Liver (tissue), 8 donors: ENCODE measurements at regions not wholly inside any gene's neighbourhood (a gene's known extent, or its start where the extent isn't known, plus 50 kb on each side); places are given as distances from the start of the nearest gene placed in this dataset.

ENCODE experiments used
- DNase-seq: peaks from one replicate; pipeline ENCODE4 v3.0.0-alpha.2; 2017; ENCODE audit warnings: low spot score
- H3K27ac ChIP-seq, 2 donors: one replicate each; pipeline ENCODE4 v1.7.0; 2013; ENCODE audit warnings: inconsistent platforms in 2 of 2, low read length in 2 of 2, control low read depth in 1 of 2, low read depth in 1 of 2, mild to moderate bottlenecking in 1 of 2
- H3K27me3 ChIP-seq, 4 donors: one replicate each; pipeline versions ENCODE4 v1.6.1 to v1.7.0; 2013; ENCODE audit warnings: low read length in 3 of 4, inconsistent platforms in 1 of 4, mild to moderate bottlenecking in 1 of 4, moderate library complexity in 1 of 4; ENCODE audit not compliant: control insufficient read depth in 4 of 4, insufficient read depth in 4 of 4
- H3K36me3 ChIP-seq, 4 donors: one replicate each; pipeline versions ENCODE4 v1.6.1 to v1.7.0; 2013; ENCODE audit warnings: low read length in 3 of 4, mild to moderate bottlenecking in 3 of 4, low read depth in 1 of 4, moderate library complexity in 1 of 4; ENCODE audit not compliant: control insufficient read depth in 4 of 4, insufficient read depth in 3 of 4
- H3K4me1 ChIP-seq, 4 donors: one replicate each; pipeline versions ENCODE4 v1.6.1 to v1.7.0; 2013; ENCODE audit warnings: low read length in 3 of 4, mild to moderate bottlenecking in 3 of 4, moderate library complexity in 1 of 4; ENCODE audit not compliant: control insufficient read depth in 4 of 4, insufficient read depth in 4 of 4
- H3K4me3 ChIP-seq, 3 donors: one replicate each; pipeline versions ENCODE4 v1.6.1 to v1.7.0; 2013; ENCODE audit warnings: low read length in 3 of 3, control low read depth in 1 of 3, low read depth in 1 of 3, mild to moderate bottlenecking in 1 of 3
- H3K9ac ChIP-seq, 2 donors: one replicate each; pipeline ENCODE4 v1.7.0; 2013; ENCODE audit warnings: low read length in 2 of 2, mild to moderate bottlenecking in 2 of 2, moderate library complexity in 2 of 2, control low read depth in 1 of 2, low read depth in 1 of 2
- H3K9me3 ChIP-seq, 4 donors: one replicate each; pipeline versions ENCODE4 v1.6.1 to v1.7.0; 2013; ENCODE audit warnings: low read length in 3 of 4; ENCODE audit not compliant: control insufficient read depth in 4 of 4
- CTCF ChIP-seq: fragments of 150-350 bp; IDR thresholded peaks from 2 replicates; pipeline ENCODE4 v1.5.1; 2017; ENCODE audit warnings: improper control_type of control experiment, low read depth, low read length; ENCODE audit not compliant: missing input control
- EGR1 ChIP-seq, 2 donors: IDR thresholded peaks; 2 replicates each; pipeline ENCODE4 v1.6.1; 2016 to 2018; ENCODE audit warnings: antibody characterized with exemption in 2 of 2, low read depth in 2 of 2
- FOXA1 ChIP-seq: IDR thresholded peaks from 2 replicates; pipeline ENCODE4 v1.6.1; 2016; ENCODE audit warnings: antibody characterized with exemption
- FOXA2 ChIP-seq: IDR thresholded peaks from 2 replicates; pipeline ENCODE4 v1.6.1; 2016; ENCODE audit warnings: antibody characterized with exemption
- GABPA ChIP-seq, 2 donors: IDR thresholded peaks in 1 of 2; conservative IDR thresholded peaks in 1 of 2; 2 replicates each; pipeline ENCODE4 v1.6.1; 2016; ENCODE audit warnings: antibody characterized with exemption in 2 of 2, mild to moderate bottlenecking in 1 of 2, moderate library complexity in 1 of 2
- HNF4A ChIP-seq, 2 donors: conservative IDR thresholded peaks; 2 replicates each; pipeline ENCODE4 v1.6.1; 2016; ENCODE audit warnings: antibody characterized with exemption in 2 of 2, mild to moderate bottlenecking in 2 of 2
- HNF4G ChIP-seq: IDR thresholded peaks from 2 replicates; pipeline ENCODE4 v1.6.1; 2016; ENCODE audit warnings: antibody characterized with exemption
- JUND ChIP-seq, 2 donors: IDR thresholded peaks; 2 replicates each; pipeline ENCODE4 v1.6.1; 2016; ENCODE audit warnings: antibody characterized with exemption in 2 of 2
- NR2F2 ChIP-seq: IDR thresholded peaks from 2 replicates; pipeline ENCODE4 v1.6.1; 2016; ENCODE audit warnings: antibody characterized with exemption
- RAD21 ChIP-seq, 2 donors: IDR thresholded peaks; 2 replicates each; pipeline ENCODE4 v1.6.1; 2016; ENCODE audit warnings: antibody characterized with exemption in 2 of 2, mild to moderate bottlenecking in 2 of 2
- REST ChIP-seq: IDR thresholded peaks from 2 replicates; pipeline ENCODE4 v1.6.1; 2016; ENCODE audit warnings: antibody characterized with exemption, mild to moderate bottlenecking
- RXRA ChIP-seq, 2 donors: IDR thresholded peaks; 2 replicates each; pipeline ENCODE4 v1.6.1; 2017 to 2018; ENCODE audit warnings: antibody characterized with exemption in 2 of 2, mild to moderate bottlenecking in 1 of 2
- SP1 ChIP-seq: IDR thresholded peaks from 2 replicates; pipeline ENCODE4 v1.6.1; 2018; ENCODE audit warnings: antibody characterized with exemption, mild to moderate bottlenecking
- TAF1 ChIP-seq: conservative IDR thresholded peaks from 2 replicates; pipeline ENCODE4 v1.6.1; 2016; ENCODE audit warnings: antibody characterized with exemption, mild to moderate bottlenecking
- YY1 ChIP-seq: IDR thresholded peaks from 2 replicates; pipeline ENCODE4 v1.6.1; 2016; ENCODE audit warnings: antibody characterized with exemption, mild to moderate bottlenecking
- ZBTB33 ChIP-seq: IDR thresholded peaks from 2 replicates; pipeline ENCODE4 v1.6.1; 2016; ENCODE audit warnings: antibody characterized with exemption
- WGBS: extraction: QIAGEN DNeasy Blood & Tissue Kit; methylation state at CpG from one replicate; pipeline ENCODE4 v1.1.7; 2013; 5-methylcytosine and 5-hydroxymethylcytosine counted together
- TF ChIP-seq, protein P1 (sequence below): IDR thresholded peaks from 2 replicates; pipeline ENCODE4 v1.6.1; 2016; ENCODE audit warnings: antibody characterized with exemption
- TF ChIP-seq, protein P2 (sequence below): IDR thresholded peaks from 2 replicates; pipeline ENCODE4 v1.6.1; 2016; ENCODE audit warnings: antibody characterized with exemption
- donor health status: healthy.
- donor health status: healthy.
- donor health status: healthy.
- donor health status: healthy.
- donor health status: healthy.

DNA sequence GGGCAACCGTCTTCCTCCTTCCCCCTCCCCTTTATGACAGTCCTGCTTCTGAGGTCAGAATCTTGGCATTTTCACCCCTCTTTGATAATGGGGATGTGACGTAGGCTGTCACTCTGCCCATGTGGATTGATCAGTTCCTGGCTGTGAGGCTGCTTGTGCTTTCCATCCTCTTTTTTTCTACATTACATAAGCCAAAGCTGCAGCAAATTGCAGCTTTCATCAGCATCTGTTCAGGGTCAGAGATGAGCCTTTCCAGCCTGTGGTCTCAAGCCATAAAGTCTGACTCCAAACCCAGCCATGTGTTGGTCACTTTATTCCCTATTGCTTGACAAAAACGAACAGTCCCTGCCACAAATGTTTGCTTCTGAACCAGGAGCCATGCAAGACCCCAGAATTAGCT, 535.1 kb downstream of the CDH11 start:
- H3K4me1 ChIP-seq, result no peaks in the 10 kb centered on the region
- WGBS, result 20% methylated on average over 3 of the region's 3 CpGs
- H3K36me3 ChIP-seq, result no peaks in the 10 kb centered on the region
- no peak for DNase-seq
- H3K4me3 ChIP-seq, result no peak overlapping the region
- no peak for TF ChIP-seq HNF4A (conservative IDR thresholded peaks at IDR 0.05)
- no peak for TF ChIP-seq ZBTB33
- no peak for TF ChIP-seq EGR1 (IDR thresholded peaks at IDR 0.05; ENCODE audit: low read depth in 2 of 2)
- TF ChIP-seq YY1, result no peak
- TF ChIP-seq REST, result no peak
- TF ChIP-seq CTCF, result no peak
- no peak for TF ChIP-seq SP1
- TF ChIP-seq FOXA2, result no peak
- no peak for TF ChIP-seq JUND (IDR thresholded peaks at IDR 0.05)
- TF ChIP-seq TAF1, result no peak
- no peak for TF ChIP-seq HNF4G
- TF ChIP-seq RXRA (IDR thresholded peaks at IDR 0.05), result no peak
- TF ChIP-seq, protein P1, sequence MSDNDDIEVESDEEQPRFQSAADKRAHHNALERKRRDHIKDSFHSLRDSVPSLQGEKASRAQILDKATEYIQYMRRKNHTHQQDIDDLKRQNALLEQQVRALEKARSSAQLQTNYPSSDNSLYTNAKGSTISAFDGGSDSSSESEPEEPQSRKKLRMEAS, result no peak
- no peak for TF ChIP-seq FOXA1
- no peak overlapping the region for H3K9ac ChIP-seq
- no peaks in the 10 kb centered on the region for H3K9me3 ChIP-seq
- H3K27ac ChIP-seq, result no peak overlapping the region
- no peaks in the 10 kb centered on the region for H3K27me3 ChIP-seq

DNA sequence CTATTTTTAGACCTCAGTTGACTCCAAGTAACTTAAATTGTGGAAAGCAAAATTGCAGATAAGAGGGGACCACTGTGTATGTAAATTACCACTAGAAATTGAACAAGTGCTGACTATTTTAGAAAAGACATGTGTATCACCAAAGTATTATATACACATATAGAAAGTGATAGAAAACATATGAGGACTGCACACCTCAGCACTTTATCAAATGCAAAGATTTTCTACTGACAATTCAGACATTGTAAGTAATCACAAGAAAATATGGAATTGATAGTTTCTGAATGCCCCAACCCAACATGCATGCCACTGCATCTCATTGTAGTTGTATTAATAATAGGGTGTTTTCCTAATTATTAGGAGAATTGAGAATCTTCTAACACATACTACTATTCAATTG, 536.5 kb downstream of the CDH11 start:
- H3K9me3 ChIP-seq, result no peaks in the 10 kb centered on the region
- H3K4me3 ChIP-seq, result no peak overlapping the region
- H3K27ac ChIP-seq, result no peak overlapping the region
- H3K9ac ChIP-seq, result no peak overlapping the region
- H3K4me1 ChIP-seq, result no peaks in the 10 kb centered on the region
- H3K27me3 ChIP-seq, result no peaks in the 10 kb centered on the region
- H3K36me3 ChIP-seq, result no peaks in the 10 kb centered on the region
- no peak for DNase-seq
- TF ChIP-seq, protein P1, result no peak
- no peak for TF ChIP-seq SP1
- TF ChIP-seq, protein P2, sequence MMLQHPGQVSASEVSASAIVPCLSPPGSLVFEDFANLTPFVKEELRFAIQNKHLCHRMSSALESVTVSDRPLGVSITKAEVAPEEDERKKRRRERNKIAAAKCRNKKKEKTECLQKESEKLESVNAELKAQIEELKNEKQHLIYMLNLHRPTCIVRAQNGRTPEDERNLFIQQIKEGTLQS, result no peak
- TF ChIP-seq FOXA1, result no peak
- TF ChIP-seq HNF4G, result no peak
- no peak for TF ChIP-seq YY1
- TF ChIP-seq NR2F2, result no peak
- no peak for TF ChIP-seq FOXA2
- no peak for TF ChIP-seq RXRA (IDR thresholded peaks at IDR 0.05)
- no peak for TF ChIP-seq TAF1
- TF ChIP-seq HNF4A (conservative IDR thresholded peaks at IDR 0.05), result no peak
- no peak for TF ChIP-seq REST
- no peak for TF ChIP-seq RAD21 (IDR thresholded peaks at IDR 0.05)
- no peak for TF ChIP-seq JUND (IDR thresholded peaks at IDR 0.05)
- TF ChIP-seq GABPA (IDR thresholded peaks at IDR 0.05 in 1 of 2, conservative IDR thresholded peaks at IDR 0.05 in 1 of 2), result no peak
- no peak for TF ChIP-seq CTCF
